ENCODE measurements at regions not wholly inside any gene's neighbourhood (a gene's known extent, or its start where the extent isn't known, plus 50 kb on each side); places are given as distances from the start of the nearest gene placed in this dataset.
"Not testable (repeated sequence)": the region's sequence is repeated elsewhere in the genome, so short reads cannot be mapped to it uniquely, and the experiment has no call there.

DNA sequence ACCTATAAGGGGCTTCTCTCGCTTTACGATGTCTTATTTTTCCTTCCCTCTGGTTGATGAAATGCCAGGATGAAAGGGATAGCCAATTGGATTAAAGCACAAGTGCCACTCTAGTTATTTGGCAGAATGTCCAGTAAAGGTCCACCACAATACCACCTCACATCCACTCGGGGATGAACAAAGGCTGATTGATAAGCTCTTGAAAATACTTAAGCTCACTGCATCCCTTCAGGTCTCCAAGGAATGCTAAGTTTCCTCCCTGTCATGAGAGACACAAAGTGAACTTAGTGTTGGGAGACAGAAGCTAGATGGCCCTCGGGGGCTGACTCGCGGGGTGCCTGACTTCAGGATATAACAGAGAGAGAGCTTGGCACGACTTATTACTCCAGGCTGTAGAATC lies 185.9 kb upstream of the ZNF644 start:
- not testable (repeated sequence) for H3K27ac ChIP-seq (ENCODE audit: low read length); H3K4me3 ChIP-seq (ENCODE audit: low read length); H3K36me3 ChIP-seq (ENCODE audit: insufficient read depth, low read depth, low read length); H3K9ac ChIP-seq (ENCODE audit: low read depth, low read length); H3K9me3 ChIP-seq (ENCODE audit: insufficient read depth, low read depth, low read length); H3K4me1 ChIP-seq (ENCODE audit: insufficient read depth, low read length); H3K27me3 ChIP-seq (ENCODE audit: insufficient read depth, low read length)

DNA sequence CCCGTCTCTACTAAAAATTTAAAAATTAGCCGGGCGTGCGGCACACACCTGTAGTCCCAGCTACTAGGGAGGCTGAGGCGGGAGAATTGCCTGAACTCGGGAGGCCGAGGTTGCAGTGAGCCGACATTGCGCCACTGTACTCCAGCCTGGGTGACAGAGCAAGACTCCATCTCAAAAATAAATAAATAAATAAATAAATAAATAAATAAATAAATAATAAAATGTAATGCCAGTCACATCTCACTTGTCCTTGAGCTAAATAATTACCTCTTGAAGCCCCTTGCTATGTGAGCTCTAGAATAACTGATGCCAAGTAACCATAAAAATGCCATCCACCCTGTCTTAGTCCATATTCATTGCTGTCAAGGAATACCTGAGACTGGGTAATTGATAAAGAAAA lies 182.3 kb upstream of the ZNF644 start:
- H3K4me1 ChIP-seq (ENCODE audit: insufficient read depth, low read length); H3K27ac ChIP-seq (ENCODE audit: low read length); H3K27me3 ChIP-seq (ENCODE audit: insufficient read depth, low read length); H3K36me3 ChIP-seq (ENCODE audit: insufficient read depth, low read depth, low read length); H3K4me3 ChIP-seq (ENCODE audit: low read length); H3K9me3 ChIP-seq (ENCODE audit: insufficient read depth, low read depth, low read length); H3K9ac ChIP-seq (ENCODE audit: low read depth, low read length): not testable (repeated sequence)

DNA sequence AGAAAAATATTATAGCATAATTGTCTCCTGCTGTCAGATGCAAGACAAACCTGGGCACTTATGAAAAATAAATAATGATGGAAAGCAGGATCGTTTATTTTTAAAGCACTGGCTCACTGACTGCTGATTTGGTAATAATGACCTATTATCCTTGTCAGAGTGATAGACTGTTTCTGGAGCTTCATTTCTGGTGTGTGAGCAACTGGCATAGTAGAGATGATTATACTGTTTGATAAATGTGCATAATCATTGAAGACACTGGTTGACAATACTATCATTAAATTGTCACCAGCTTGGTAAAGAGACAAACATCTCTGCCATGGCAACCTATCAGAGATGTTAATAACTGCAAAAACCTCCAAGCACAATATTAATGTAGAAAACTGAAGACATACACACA lies 179.9 kb upstream of the ZNF644 start:
- no peak overlapping the region for H3K4me3 ChIP-seq (ENCODE audit: low read length)
- 0 out of 2 replicates have a peak, but pooled peaks cover 7% of the 10 kb centered on the region for H3K4me1 ChIP-seq (ENCODE audit: insufficient read depth, low read length)
- H3K9ac ChIP-seq (ENCODE audit: low read depth, low read length), result no peak overlapping the region
- no peaks in the 10 kb centered on the region for H3K9me3 ChIP-seq (ENCODE audit: insufficient read depth, low read depth, low read length)
- H3K27ac ChIP-seq (ENCODE audit: low read length), result no peak overlapping the region
- H3K27me3 ChIP-seq (ENCODE audit: insufficient read depth, low read length), result no peaks in the 10 kb centered on the region
- no peaks in the 10 kb centered on the region for H3K36me3 ChIP-seq (ENCODE audit: insufficient read depth, low read depth, low read length)

DNA sequence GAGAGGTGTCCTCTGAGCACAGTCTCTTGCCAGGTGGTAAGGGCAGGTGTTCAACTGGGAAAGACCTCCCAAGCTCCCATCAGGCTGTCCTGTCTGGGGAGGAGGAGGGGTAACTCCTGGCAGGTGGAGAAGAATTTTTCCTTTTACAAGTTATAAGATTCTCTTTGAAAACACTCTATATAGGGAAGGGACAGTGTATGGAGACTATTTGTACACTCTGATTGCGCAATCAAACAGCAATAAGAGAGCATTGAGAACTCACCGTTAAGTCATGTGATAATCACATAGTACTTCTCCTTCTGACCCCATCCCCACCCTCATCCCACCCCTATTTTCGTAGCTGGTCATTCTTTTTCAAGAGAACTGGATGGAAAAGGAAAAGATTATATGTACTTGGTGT lies 179.3 kb upstream of the ZNF644 start:
- Histone ChIP-seq H3K4me3 (ENCODE audit: low read length) (no peak overlapping the region), H3K9me3 (ENCODE audit: insufficient read depth, low read depth, low read length) (no peaks in the 10 kb centered on the region), H3K27ac (ENCODE audit: low read length) (no peak overlapping the region), H3K4me1 (ENCODE audit: insufficient read depth, low read length) (0 out of 2 replicates have a peak, but pooled peaks cover 7% of the 10 kb centered on the region), H3K27me3 (ENCODE audit: insufficient read depth, low read length) (no peaks in the 10 kb centered on the region), H3K9ac (ENCODE audit: low read depth, low read length) (no peak overlapping the region), H3K36me3 (ENCODE audit: insufficient read depth, low read depth, low read length) (no peaks in the 10 kb centered on the region)

DNA sequence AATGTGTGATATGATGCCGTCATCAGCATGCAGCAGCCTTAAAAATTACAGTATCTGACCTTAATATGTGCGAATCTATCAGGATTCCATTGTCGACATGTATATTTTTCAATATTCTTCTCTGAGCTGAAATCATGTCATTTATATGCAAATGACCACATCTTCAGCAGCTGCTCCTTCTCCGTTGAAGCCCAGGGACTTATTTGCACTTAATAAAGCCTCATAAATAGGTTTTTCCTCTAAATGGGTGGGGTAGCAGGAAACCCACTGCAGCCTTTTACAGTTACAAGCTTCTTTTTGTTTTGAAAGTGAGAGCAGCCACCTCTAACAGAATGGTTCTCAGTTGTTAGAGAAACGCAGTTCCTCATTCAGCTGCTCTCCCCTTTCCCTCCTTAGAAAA lies 178.8 kb upstream of the ZNF644 start:
- H3K27ac ChIP-seq (ENCODE audit: low read length), result no peak overlapping the region
- H3K27me3 ChIP-seq (ENCODE audit: insufficient read depth, low read length), result no peaks in the 10 kb centered on the region
- H3K9me3 ChIP-seq (ENCODE audit: insufficient read depth, low read depth, low read length), result no peaks in the 10 kb centered on the region
- H3K4me1 ChIP-seq (ENCODE audit: insufficient read depth, low read length), result 0 out of 2 replicates have a peak, but pooled peaks cover 7% of the 10 kb centered on the region
- H3K9ac ChIP-seq (ENCODE audit: low read depth, low read length), result no peak overlapping the region
- H3K4me3 ChIP-seq (ENCODE audit: low read length), result no peak overlapping the region
- no peaks in the 10 kb centered on the region for H3K36me3 ChIP-seq (ENCODE audit: insufficient read depth, low read depth, low read length)

DNA sequence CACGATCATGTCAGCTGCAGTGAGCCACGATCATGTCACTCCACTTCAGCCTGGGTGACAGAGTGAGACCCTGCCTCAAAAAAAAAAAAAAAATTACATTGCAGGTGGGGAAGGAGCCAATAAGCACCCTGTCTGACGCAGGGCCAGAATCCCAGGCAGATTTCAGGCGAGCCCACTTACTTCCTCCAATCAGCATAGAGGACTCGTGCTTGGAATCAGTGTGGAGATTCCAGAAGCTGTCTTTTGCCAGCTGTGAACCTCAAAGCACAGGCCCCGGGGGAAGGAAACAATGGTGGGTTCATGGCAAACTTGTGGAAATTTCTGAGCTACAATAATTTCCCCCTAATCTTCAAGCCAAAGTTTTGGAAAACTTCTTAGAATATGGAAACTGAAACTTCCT lies 178.2 kb upstream of the ZNF644 start:
- Histone ChIP-seq H3K9ac (ENCODE audit: low read depth, low read length) (no peak overlapping the region), H3K4me3 (ENCODE audit: low read length) (no peak overlapping the region), H3K27me3 (ENCODE audit: insufficient read depth, low read length) (no peaks in the 10 kb centered on the region), H3K9me3 (ENCODE audit: insufficient read depth, low read depth, low read length) (no peaks in the 10 kb centered on the region), H3K4me1 (ENCODE audit: insufficient read depth, low read length) (0 out of 2 replicates have a peak, but pooled peaks cover 7% of the 10 kb centered on the region), H3K36me3 (ENCODE audit: insufficient read depth, low read depth, low read length) (no peaks in the 10 kb centered on the region), H3K27ac (ENCODE audit: low read length) (no peak overlapping the region)

DNA sequence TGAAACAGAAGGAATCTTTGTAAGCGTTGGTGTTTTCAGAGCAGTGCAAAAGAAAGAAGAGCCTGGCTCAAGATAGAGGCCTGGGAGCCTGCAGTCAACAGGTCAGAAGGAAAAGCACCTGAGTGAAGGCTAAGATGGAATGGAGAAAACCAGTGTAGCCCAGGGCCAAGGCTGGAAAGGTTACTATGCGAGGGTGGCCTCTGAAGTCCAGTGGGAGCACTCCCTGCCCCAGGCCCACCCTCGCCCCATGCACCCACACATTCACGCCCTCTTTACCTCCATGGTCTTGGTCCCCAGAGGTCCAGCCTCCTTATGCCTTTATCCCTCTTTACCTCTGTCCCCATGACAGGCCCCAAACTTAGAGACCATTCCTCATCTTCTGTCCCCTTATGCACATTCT lies 169.2 kb upstream of the ZNF644 start:
- Histone ChIP-seq H3K4me1 (ENCODE audit: insufficient read depth, low read length) (no peaks in the 10 kb centered on the region), H3K9ac (ENCODE audit: low read depth, low read length) (no peak overlapping the region), H3K36me3 (ENCODE audit: insufficient read depth, low read depth, low read length) (no peaks in the 10 kb centered on the region), H3K4me3 (ENCODE audit: low read length) (no peak overlapping the region), H3K27me3 (ENCODE audit: insufficient read depth, low read length) (no peaks in the 10 kb centered on the region), H3K27ac (ENCODE audit: low read length) (no peak overlapping the region), H3K9me3 (ENCODE audit: insufficient read depth, low read depth, low read length) (no peaks in the 10 kb centered on the region)

DNA sequence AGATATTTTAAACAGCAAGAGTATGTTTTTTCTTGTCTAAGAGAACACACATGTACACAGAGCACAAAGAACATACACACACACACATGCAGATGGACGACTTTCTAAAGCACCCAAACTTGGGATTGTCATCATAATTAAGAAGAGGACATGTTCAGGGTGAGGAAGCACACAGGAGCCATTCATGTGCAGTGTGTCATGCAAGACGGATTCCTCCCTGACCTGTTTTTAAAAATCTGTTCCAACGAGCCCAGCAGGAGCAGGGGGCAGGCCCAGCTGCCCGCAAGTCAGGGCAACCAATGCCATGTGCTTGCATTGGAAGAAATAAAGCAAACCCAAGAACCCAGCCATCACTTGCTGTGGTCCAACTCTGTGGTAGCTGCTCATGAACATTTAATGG lies 167.3 kb upstream of the ZNF644 start:
- Histone ChIP-seq H3K9ac (ENCODE audit: low read depth, low read length) (no peak overlapping the region), H3K27me3 (ENCODE audit: insufficient read depth, low read length) (no peaks in the 10 kb centered on the region)

DNA sequence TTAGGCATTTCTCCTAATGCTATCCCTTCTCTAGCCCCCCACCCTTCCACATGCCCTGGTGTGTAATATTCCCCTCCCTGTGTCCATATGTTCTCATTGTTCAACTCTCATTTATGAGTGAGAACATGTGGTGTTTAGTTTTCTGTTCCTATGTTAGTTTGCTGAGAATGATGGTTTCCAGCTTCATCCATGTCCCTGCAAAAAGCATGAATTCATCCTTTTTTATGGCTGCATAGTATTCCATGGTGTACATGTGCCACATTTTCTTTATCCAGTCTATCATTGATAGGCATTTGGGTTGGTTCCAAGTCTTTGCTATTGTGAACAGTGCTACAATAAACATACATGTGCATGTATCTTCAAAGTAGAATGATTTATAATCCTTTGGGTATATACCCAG lies 161.0 kb upstream of the ZNF644 start:
- not testable (repeated sequence) for H3K4me3 ChIP-seq (ENCODE audit: low read length); H3K27ac ChIP-seq (ENCODE audit: low read length); H3K27me3 ChIP-seq (ENCODE audit: insufficient read depth, low read length); H3K9ac ChIP-seq (ENCODE audit: low read depth, low read length); H3K36me3 ChIP-seq (ENCODE audit: insufficient read depth, low read depth, low read length); H3K4me1 ChIP-seq (ENCODE audit: insufficient read depth, low read length); H3K9me3 ChIP-seq (ENCODE audit: insufficient read depth, low read depth, low read length)

More for the DNA sequence above, 167.3 kb upstream of the ZNF644 start:
- Histone ChIP-seq H3K9me3 (ENCODE audit: insufficient read depth, low read depth, low read length) (no peaks in the 10 kb centered on the region), H3K4me1 (ENCODE audit: insufficient read depth, low read length) (no peaks in the 10 kb centered on the region), H3K36me3 (ENCODE audit: insufficient read depth, low read depth, low read length) (no peaks in the 10 kb centered on the region), H3K4me3 (ENCODE audit: low read length) (no peak overlapping the region), H3K27ac (ENCODE audit: low read length) (no peak overlapping the region)

DNA sequence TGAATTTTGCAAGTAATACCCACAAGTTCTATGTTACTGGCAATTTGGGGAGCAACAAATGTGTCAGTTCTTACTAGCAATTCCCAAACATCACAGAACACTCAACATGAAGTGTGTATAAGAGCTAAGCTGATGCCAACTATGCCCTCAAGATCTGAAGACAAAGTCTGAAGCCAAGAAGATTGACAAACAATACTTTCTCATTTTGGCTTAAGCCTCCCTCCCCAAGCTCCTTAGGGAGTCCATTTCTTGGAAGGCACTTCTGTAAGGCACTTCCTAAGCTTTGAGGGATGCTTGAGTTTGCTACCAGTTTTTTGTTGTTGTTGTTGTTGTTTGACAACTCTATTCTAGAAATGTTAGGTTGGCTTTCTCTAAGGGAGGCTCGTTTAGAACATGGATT lies 154.4 kb upstream of the ZNF644 start:
- Histone ChIP-seq H3K27me3 (ENCODE audit: insufficient read depth, low read length) (no peaks in the 10 kb centered on the region), H3K27ac (ENCODE audit: low read length) (no peak overlapping the region), H3K9ac (ENCODE audit: low read depth, low read length) (no peak overlapping the region), H3K4me3 (ENCODE audit: low read length) (no peak overlapping the region), H3K36me3 (ENCODE audit: insufficient read depth, low read depth, low read length) (no peaks in the 10 kb centered on the region), H3K4me1 (ENCODE audit: insufficient read depth, low read length) (no peaks in the 10 kb centered on the region), H3K9me3 (ENCODE audit: insufficient read depth, low read depth, low read length) (no peaks in the 10 kb centered on the region)

DNA sequence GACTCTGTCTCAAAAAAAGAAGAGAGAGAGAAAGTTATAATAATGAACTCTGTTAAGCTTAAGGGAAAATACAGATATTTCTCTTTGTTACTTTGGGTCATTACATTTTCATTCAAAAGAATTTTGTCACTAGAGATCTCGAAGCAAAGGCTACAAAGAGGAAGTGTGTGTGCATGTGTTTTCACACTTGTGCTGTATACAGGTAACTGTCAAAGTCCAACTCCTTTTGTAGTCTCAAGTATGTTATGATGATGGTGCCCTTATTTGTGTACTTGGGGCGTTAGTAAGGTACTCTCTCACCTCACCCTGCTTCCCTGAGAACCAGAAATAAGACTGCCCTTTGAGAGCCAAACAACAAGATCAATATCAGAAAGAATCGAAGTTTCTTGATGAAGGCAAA lies 152.9 kb upstream of the ZNF644 start:
- Histone ChIP-seq H3K4me1 (ENCODE audit: insufficient read depth, low read length) (no peaks in the 10 kb centered on the region), H3K9me3 (ENCODE audit: insufficient read depth, low read depth, low read length) (no peaks in the 10 kb centered on the region), H3K36me3 (ENCODE audit: insufficient read depth, low read depth, low read length) (no peaks in the 10 kb centered on the region), H3K27ac (ENCODE audit: low read length) (no peak overlapping the region), H3K27me3 (ENCODE audit: insufficient read depth, low read length) (no peaks in the 10 kb centered on the region), H3K9ac (ENCODE audit: low read depth, low read length) (no peak overlapping the region), H3K4me3 (ENCODE audit: low read length) (no peak overlapping the region)

DNA sequence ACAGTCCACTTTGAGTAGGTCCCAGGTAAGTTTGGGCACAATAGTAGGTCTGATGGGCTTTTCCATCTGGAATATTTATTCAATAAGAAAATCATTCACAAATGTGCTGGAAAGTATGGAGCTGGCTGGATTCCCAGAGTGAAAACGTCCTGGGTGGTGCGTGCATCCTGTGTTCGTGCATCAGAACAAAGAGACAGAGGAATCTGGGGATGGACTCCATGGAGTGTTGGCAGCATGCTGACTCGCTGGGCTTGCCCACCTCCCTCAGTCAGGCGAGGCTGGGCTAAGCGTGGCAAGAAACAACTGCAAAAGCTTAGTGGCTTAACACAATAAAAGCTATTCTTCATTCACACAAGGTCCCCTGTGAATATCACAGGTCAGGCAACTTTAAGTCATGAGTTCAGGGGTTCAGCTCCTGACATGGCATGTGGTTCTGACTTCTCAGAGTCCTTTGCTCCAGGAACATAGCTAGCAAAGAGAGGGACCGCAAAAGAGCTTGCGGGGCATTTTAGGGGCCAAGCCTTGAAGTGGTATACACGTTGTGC lies 151.6 kb upstream of the ZNF644 start:
- Histone ChIP-seq H3K4me1 (ENCODE audit: insufficient read depth, low read length) (no peaks in the 10 kb centered on the region), H3K4me3 (ENCODE audit: low read length) (no peak overlapping the region), H3K9me3 (ENCODE audit: insufficient read depth, low read depth, low read length) (no peaks in the 10 kb centered on the region), H3K27ac (ENCODE audit: low read length) (no peak overlapping the region), H3K36me3 (ENCODE audit: insufficient read depth, low read depth, low read length) (no peaks in the 10 kb centered on the region), H3K27me3 (ENCODE audit: insufficient read depth, low read length) (no peaks in the 10 kb centered on the region), H3K9ac (ENCODE audit: low read depth, low read length) (no peak overlapping the region)

DNA sequence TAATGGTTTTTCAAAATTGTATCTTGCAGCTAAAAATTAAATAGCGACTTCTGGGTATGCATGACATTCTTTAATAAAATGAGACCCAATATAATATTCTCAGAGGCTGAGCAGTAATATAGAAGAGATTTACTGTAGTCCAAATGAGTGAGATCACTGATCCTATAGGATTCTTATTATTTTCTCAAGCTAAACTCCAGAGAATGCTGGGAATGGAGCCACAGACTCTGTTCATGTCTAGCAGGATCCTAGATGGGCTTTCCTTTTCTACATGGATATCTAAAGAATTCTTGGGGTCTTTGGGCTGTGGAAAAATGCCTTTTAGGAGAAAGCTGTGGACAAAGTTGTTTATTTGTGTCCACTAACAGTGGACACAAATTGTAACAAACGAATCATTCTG lies 150.7 kb upstream of the ZNF644 start:
- no peaks in the 10 kb centered on the region for H3K36me3 ChIP-seq (ENCODE audit: insufficient read depth, low read depth, low read length)
- H3K27ac ChIP-seq (ENCODE audit: low read length), result no peak overlapping the region
- no peaks in the 10 kb centered on the region for H3K27me3 ChIP-seq (ENCODE audit: insufficient read depth, low read length)
- no peaks in the 10 kb centered on the region for H3K9me3 ChIP-seq (ENCODE audit: insufficient read depth, low read depth, low read length)
- H3K9ac ChIP-seq (ENCODE audit: low read depth, low read length), result no peak overlapping the region
- no peaks in the 10 kb centered on the region for H3K4me1 ChIP-seq (ENCODE audit: insufficient read depth, low read length)
- no peak overlapping the region for H3K4me3 ChIP-seq (ENCODE audit: low read length)
